ENCODE measurements at regions not wholly inside any gene's neighbourhood (a gene's known extent, or its start where the extent isn't known, plus 50 kb on each side); places are given as distances from the start of the nearest gene placed in this dataset.

- no peaks in the 10 kb centered on the region for H3K9me3 ChIP-seq (ENCODE audit: control insufficient read depth in 4 of 4, low read length in 3 of 4)
- no peaks in the 10 kb centered on the region for H3K27me3 ChIP-seq (ENCODE audit: control insufficient read depth in 4 of 4, insufficient read depth in 4 of 4, low read length in 3 of 4)
- peaks cover 0 to 3% (median under 1%) of the 10 kb centered on the region in 4 donors for H3K4me1 ChIP-seq (ENCODE audit: control insufficient read depth in 4 of 4, insufficient read depth in 4 of 4, low read length in 3 of 4)
- H3K36me3 ChIP-seq (ENCODE audit: control insufficient read depth in 4 of 4, insufficient read depth in 3 of 4, low read depth in 1 of 4, low read length in 3 of 4): peaks cover 0 to 5% (median 2%) of the 10 kb centered on the region in 4 donors
- TF ChIP-seq FOXA2 (IDR thresholded peaks at IDR 0.05) (no peak), YY1 (IDR thresholded peaks at IDR 0.05) (no peak), FOXA1 (IDR thresholded peaks at IDR 0.05) (no peak), JUND (IDR thresholded peaks at IDR 0.05) (no peak), RAD21 (IDR thresholded peaks at IDR 0.05) (no peak), ZBTB33 (IDR thresholded peaks at IDR 0.05) (no peak), RXRA (IDR thresholded peaks at IDR 0.05) (no peak), HNF4G (IDR thresholded peaks at IDR 0.05) (no peak), GABPA (IDR thresholded peaks at IDR 0.05 in 1 of 2, conservative IDR thresholded peaks at IDR 0.05 in 1 of 2) (no peak), EGR1 (IDR thresholded peaks at IDR 0.05; ENCODE audit: low read depth in 2 of 2) (no peak), NR2F2 (IDR thresholded peaks at IDR 0.05) (no peak), SP1 (IDR thresholded peaks at IDR 0.05) (no peak), HNF4A (conservative IDR thresholded peaks at IDR 0.05) (no peak), TAF1 (conservative IDR thresholded peaks at IDR 0.05) (no peak)
- TF ChIP-seq, protein P1, sequence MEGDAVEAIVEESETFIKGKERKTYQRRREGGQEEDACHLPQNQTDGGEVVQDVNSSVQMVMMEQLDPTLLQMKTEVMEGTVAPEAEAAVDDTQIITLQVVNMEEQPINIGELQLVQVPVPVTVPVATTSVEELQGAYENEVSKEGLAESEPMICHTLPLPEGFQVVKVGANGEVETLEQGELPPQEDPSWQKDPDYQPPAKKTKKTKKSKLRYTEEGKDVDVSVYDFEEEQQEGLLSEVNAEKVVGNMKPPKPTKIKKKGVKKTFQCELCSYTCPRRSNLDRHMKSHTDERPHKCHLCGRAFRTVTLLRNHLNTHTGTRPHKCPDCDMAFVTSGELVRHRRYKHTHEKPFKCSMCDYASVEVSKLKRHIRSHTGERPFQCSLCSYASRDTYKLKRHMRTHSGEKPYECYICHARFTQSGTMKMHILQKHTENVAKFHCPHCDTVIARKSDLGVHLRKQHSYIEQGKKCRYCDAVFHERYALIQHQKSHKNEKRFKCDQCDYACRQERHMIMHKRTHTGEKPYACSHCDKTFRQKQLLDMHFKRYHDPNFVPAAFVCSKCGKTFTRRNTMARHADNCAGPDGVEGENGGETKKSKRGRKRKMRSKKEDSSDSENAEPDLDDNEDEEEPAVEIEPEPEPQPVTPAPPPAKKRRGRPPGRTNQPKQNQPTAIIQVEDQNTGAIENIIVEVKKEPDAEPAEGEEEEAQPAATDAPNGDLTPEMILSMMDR (IDR thresholded peaks at IDR 0.05; ENCODE audit: low read depth, low read length, missing input control): no peak
- TF ChIP-seq, protein P2, sequence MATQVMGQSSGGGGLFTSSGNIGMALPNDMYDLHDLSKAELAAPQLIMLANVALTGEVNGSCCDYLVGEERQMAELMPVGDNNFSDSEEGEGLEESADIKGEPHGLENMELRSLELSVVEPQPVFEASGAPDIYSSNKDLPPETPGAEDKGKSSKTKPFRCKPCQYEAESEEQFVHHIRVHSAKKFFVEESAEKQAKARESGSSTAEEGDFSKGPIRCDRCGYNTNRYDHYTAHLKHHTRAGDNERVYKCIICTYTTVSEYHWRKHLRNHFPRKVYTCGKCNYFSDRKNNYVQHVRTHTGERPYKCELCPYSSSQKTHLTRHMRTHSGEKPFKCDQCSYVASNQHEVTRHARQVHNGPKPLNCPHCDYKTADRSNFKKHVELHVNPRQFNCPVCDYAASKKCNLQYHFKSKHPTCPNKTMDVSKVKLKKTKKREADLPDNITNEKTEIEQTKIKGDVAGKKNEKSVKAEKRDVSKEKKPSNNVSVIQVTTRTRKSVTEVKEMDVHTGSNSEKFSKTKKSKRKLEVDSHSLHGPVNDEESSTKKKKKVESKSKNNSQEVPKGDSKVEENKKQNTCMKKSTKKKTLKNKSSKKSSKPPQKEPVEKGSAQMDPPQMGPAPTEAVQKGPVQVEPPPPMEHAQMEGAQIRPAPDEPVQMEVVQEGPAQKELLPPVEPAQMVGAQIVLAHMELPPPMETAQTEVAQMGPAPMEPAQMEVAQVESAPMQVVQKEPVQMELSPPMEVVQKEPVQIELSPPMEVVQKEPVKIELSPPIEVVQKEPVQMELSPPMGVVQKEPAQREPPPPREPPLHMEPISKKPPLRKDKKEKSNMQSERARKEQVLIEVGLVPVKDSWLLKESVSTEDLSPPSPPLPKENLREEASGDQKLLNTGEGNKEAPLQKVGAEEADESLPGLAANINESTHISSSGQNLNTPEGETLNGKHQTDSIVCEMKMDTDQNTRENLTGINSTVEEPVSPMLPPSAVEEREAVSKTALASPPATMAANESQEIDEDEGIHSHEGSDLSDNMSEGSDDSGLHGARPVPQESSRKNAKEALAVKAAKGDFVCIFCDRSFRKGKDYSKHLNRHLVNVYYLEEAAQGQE (IDR thresholded peaks at IDR 0.05): no peak
- TF ChIP-seq, protein P3, sequence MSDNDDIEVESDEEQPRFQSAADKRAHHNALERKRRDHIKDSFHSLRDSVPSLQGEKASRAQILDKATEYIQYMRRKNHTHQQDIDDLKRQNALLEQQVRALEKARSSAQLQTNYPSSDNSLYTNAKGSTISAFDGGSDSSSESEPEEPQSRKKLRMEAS (IDR thresholded peaks at IDR 0.05): no peak
- TF ChIP-seq, protein P4, sequence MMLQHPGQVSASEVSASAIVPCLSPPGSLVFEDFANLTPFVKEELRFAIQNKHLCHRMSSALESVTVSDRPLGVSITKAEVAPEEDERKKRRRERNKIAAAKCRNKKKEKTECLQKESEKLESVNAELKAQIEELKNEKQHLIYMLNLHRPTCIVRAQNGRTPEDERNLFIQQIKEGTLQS (IDR thresholded peaks at IDR 0.05): no peak
- no peak for DNase-seq (ENCODE audit: low spot score)
- 96% methylated on average over 3 of the region's 3 CpGs for WGBS
- H3K27ac ChIP-seq (ENCODE audit: low read depth in 1 of 2, low read length in 2 of 2): no peak overlapping the region
- H3K9ac ChIP-seq (ENCODE audit: low read depth in 1 of 2, low read length in 2 of 2): no peak overlapping the region
- H3K4me3 ChIP-seq (ENCODE audit: low read depth in 1 of 3, low read length in 3 of 3): no peak overlapping the region
Measured at GRCh38 chr11:71062199-71062598, 190.2 kb downstream of the SHANK2 start.

Measured in liver (tissue), 8 donors.